OCI-LY1 (cell line): ENCODE measurements at regions not wholly inside any gene's neighbourhood (a gene's known extent, or its start where the extent isn't known, plus 50 kb on each side); places are given as distances from the start of the nearest gene placed in this dataset.

Experiments
- CTCF ChIP-seq: fragments of 200-600 bp; sonication (generic), shearing (Covaris generic); IDR thresholded peaks from 2 replicates; pipeline ENCODE4 v1.5.1; 2017; ENCODE audit warnings: mild to moderate bottlenecking, antibody characterized with exemption, low read length, moderate library complexity, mixed read lengths
- EZH2 ChIP-seq: fragments of 200-600 bp; sonication (generic), shearing (Covaris generic); IDR thresholded peaks from 2 replicates; pipeline ENCODE4 v1.8.0; 2017; ENCODE audit warnings: borderline replicate concordance, mixed run types, mild to moderate bottlenecking, antibody characterized with exemption, low read length, moderate library complexity, mixed read lengths

DNA sequence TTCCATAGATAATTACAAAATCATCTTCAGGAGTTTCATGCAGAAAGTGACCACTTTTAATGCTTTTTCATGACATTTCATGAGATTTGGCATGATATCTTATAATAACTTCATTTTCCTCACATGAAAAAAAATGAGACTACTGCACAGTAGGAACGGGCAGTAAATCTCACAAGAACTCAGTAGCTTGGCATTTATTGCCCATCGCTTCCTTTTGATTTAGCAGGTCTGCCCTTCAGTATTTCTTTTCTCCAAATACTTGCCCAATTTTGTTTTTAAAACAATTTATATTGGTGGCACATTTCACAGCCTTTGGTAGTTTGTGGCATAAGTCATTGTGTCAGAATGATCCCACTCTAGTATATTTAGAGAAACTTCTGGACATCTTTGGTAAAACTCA is 711.8 kb upstream of the CHD1 start:
- TF ChIP-seq CTCF (no peak), EZH2 (no peak)
